ENCODE measurements at regions not wholly inside any gene's neighbourhood (a gene's known extent, or its start where the extent isn't known, plus 50 kb on each side); places are given as distances from the start of the nearest gene placed in this dataset.
A peak's percentile ranks its signal among the peaks of the same experiment; 100 is the strongest.

DNA sequence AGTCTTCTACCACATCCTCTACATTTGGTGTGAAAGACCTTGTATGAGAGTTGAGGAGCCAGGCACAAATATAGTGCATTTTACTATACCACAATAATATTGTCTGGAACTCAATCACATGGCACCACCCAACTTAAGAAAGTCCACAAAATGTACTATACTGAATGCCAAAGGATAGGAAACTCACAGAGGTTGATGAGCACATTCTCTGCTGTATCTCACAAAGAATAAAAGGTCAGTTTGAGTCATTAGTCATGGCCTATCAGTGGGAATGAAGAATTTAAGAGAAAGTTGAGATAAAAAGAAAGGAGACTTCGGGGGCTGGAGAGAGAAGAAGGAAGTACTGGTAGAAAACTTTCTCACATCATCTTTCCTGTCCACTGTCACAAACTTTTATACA, 134.3 kb downstream of the RDH14 start:
- DNase-seq, result no peak

DNA sequence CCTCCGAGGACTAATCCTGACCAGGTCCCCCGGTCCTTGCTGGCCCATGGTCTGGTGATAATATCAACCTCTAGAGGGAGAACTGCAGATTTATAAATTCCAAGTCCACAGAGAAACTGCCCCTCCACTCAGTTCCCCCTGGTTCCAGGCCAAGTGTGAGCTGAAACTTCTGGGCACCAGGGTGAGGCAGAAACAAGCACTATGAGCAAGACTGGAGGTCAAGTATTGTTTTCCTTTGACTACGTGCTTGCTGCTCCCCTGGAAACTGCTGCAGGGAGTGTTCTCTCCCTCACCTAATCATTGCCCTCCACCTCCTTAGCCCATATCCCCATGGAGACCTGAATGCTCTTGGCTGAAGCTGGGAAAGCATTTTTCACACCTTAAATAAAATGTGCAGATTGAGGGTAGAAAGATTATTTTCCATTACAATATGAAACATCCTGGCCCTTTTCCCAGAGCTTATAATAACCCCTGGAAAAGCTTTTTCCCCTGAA, 135.2 kb downstream of the RDH14 start:
- DNase-seq, result no peak

DNA sequence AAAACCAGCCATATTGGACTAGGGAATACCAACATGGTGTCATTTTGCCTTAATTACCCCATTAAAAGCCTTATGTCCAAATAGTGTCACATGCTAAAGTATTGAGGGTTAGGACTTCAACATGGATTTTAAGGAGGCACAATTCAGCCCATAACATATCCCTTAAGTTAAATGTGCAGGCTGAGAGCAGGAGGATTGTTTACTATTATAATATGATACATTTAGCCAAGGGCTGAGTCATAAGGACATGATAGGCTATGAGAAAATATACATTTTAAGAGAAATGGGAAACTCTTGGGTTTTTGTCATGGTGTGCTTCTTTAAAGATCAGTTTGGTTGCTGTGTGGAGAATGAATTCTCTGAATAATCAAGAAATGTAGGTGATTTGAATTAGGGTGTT, 136.8 kb downstream of the RDH14 start:
- no peak for DNase-seq

DNA sequence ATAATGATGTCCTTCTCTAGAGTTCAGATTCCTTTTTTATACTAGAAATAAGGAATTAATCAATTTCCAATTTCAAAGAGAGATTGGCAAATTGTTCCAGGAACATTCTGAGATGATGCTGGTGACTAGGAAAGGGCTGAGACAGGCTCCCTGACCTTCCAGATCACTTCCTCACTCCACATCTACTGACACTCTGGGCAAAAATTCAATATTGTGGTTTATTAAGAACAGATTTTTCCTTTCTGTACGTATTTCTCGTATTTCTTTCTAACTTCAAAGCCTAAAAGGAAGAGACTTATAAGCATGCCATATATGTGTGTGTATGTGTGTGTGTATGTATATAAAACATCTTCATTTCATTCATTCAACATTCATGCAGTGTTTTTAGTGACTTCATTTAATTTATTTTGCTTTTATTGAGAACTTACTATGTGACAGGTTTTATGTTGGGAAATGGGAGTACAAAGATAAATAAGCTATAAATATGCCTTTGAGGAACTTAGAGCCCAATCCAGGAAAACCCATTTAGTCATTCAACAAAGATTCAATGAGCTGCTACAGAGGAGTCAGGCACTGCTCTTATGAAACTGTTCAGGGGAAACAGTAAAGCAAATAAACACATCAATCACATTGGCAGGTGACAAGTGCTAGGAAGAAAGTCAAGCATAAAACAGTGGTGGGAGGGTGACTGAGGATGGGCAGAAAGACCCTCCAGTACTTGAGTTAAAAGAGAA, 137.9 kb downstream of the RDH14 start:
- no peak for DNase-seq

DNA sequence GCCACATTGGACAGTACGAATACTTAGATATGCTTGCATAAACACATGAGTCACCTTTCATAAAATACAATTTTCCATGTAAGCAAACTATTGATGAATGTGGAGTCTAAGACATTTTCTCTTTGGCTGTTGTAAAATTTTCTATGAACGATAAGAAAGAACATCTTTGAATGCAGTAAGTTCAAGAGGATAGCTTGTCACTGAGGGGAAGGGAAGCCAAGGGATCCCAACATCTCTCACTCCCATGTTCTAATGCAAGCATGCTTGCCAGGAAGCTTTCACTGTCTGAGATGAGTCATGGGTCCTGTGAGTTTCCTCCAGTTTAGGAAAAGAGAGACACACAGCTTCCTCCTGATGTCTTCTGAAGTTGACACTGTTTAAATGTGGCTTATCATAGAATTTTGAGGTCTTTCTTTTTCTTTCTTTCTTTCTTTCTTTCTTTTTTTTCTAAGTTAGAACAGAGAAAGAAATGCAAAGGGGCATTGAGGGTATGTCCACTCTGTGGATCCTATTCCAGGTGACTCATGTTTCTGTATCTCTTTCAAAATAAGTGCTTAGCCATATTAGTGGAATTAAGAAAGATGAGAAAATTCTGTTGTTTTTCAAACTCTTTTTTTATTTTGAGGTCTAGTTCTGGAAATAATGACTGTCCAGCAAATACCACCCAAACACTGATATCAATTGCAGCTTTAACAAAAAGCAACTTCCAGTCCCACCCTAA, 146.6 kb downstream of the RDH14 start:
- DNase-seq, result no peak

DNA sequence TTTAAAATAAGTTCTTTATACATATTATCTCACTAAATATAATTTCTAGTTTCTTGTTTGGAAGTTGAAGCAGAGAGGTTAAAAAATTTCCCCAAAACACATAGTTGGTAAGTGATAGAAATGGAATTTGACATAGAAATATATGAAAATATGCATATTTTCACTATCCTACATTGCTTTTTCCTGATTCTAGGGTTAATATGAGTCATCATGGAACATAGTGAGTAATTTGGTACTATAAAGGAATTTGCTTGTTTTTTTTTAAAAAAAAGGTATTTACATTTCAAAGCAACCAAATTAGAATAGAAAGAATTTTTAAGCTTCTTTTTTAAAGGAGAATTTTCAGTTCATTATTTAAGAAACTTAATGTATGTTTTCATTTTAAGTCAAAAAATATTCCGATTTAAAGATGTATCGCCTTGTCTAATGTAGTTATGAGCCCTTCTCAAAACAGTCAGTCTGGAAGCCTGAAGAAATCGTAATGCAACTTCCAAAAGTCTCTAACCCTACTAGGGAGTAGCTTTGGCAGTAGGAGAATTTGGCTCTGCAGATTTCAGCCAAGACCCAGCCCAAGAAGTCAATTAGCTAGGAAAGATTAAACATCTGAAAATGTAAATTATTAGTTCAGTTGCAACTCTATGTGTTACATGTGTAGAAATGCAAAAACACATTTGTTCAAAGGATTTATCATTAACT, 147.3 kb downstream of the RDH14 start:
- DNase-seq, result no peak

DNA sequence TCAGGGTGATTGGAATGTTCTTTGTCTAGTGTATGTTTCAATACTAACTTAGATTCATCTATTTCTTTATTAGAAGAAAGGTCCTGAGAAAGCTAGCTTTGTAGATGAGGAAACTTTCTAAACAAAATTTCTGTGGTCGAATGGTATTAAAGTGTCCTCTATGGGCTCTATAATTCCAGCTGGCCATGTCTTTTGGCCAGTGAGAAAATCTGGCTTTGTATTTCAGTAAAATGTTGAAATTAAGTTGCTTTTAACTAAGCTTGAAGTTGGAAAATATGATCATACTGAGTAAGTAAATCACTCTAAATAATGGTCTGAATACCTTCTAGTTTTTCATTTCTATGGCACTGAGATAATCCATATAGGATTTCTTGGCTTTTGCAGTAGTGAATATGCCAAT, 148.8 kb downstream of the RDH14 start:
- no peak for DNase-seq

DNA sequence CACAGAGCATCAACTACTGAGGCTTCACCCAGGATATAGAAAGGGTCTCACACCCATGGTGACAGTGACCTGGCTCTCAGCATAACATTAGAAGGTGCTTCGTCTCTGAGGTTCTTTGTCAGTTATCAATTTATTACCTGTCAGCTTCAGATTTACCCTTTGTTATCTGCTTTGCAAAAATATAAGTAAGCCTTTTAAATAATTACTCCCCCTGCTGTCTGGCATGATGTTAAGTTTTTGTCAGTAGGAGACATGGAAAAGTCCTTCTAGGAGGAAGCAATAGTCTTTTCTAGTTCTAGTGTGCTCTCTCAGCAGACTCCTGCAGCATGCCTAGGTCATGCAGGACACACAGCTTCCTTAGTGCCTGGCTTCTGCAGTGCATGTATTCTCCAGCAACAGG, 149.9 kb downstream of the RDH14 start:
- DNase-seq, result no peak

DNA sequence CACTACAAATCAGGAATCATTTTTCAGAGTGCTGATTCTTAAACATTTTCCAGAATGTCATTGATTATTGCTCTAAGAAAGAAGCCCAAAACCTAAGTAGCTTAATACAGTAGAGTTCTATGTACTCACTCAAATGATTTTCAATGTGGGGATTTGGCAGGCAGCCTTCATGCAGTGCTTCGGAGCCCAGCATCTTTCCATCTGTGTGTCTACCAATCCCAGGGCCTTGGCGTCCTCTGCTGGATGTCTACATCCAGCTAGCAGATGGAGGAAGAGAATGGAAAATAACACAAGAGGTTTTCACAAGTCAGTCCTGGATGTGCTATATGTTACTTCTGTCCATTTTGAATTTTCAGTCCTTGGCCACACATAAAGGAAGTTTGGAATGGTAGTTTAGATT, 151.8 kb downstream of the RDH14 start:
- no peak for DNase-seq

DNA sequence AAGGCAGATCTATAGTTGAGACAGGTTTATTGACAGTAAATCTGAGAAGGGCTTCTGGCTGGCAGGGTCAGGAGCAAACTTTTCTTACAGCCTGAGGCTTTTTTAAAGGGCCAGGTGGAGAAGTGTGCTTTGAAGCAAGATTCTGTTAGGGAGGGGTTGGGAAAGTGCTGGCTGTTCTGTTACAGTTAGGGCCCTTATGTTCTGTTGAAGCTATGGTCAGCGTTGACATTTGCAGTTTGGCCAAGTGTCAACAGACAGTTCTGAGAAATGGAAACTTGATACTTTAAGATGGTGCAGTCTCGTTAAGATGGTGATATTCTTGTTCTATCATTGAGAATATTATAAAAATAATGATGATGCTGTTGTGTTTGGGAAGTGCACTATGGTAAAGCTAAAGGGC, 154.2 kb downstream of the RDH14 start:
- DNase-seq, result no peak

DNA sequence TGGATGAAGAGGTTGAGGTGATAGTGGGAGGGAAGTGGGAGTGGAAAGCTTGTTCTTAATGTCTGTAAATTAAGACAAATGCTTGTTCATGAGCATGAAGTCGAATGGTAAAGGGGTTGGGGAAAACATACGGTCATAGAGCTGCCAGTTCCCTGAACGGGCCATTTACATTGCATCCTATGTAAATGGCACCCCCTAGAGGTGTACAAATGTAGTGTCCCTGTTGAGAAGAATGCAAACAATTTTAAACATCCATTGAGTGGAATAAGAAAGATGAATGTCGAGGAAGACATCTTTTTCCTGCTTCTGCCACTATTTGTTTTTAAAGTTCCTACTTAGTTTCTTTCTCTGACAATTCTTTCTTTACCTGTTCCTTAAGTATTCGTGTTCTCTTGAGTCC, 155.7 kb downstream of the RDH14 start:
- DNase-seq, result no peak

DNA sequence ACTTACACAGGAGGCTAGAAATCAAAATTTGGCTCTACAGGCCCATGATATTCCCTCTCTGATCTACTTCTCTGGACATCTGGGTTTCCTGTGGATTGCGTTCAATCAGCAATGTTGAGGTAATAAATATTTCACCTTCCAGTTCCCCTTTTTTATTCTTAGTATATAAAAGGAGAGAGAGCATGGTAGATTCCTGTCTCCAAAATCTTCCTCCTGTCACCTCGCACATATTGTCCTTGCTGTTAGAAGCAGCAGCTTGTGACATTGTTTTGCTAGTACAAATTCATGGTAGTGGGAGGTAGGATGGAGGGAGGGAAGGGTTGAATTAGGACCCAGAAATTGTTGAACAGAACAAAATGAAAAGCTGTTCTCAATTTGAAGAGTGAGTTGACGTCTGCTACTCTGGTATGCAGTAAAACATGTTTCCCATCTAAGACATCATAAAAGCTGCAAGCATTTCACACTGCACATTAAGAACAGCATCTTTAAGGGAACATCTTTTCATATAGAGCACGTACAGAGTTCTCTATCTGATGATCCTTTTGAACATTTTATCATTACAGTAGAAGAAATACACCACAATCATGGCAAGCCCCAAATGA, 156.4 kb downstream of the RDH14 start:
- no peak for DNase-seq

DNA sequence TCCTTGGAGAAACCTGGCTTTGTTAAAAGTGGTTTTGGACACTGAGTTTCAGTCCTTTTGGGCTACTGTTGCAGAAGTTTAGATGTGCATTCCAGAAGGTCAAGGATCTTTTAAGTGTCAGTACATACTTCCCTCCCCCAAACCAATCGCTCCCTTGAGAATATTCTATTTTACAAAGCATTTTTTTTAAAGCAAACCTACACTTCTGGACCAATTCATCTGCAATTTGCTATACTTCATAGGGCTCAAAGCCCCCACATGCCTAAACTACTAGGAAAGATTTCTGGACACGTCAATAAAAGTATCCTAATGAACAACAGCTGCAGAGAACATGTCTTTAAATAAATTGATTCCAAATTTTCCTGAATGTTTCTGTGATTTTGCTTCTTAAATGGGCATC, 157.6 kb downstream of the RDH14 start:
- DNase-seq, result no peak

DNA sequence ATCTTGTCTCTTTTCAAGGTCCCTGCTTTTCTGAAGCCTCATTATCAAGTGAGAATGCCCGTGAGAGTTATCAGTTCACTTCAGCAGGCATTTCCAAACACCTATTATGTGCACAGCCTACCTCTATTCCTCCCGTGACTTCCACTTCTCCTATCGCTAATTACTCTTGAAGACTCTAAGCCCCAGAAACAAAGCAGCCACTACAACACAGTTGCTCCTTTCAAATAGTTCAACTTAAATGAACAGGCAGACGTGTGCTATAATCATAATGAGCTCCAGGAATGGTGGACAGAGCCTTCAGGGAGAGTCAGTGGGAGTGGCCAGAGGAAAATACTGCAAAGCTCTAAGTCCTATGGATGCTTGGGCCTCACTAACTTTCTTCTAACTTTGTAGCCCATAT, 159.0 kb downstream of the RDH14 start:
- DNase-seq, result no peak

DNA sequence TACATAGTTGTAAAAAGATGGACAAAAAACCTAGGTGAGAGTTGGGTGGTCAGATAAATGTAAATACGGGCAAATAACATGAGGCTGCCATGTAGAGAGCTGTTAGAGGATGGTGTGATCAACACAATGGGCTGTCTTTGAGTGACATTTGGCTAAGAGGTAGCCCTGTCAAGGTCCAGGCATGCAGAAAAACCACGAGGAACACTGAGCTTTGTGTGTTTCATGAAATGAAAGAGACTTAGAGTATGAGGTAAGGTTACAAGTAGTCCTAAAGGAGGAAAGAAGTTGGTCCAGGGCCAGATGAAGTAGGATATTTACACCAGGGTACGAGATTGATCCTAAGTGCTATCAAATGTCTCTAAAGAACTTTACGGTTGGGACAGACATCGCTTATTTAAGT, 160.9 kb downstream of the RDH14 start:
- DNase-seq, result no peak

DNA sequence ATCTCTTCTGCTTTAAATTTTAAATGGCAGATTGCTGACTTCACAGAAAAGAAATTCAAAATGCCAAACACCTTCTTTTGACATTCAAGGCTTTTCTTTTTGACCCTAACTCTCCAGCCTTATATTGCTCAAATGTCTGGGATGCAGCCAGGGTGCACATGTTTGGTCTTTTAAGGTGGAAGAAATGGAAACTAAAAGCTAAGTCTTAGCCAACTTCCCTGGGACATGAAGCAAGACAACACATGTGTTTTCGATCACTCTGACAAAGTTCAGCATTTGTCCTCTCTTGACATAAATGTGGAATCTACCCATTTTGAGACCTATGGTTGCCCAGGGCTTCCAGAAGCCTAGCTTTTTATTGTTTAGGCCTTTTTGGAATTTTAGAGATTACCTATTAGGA, 161.6 kb downstream of the RDH14 start:
- no peak for DNase-seq

DNA sequence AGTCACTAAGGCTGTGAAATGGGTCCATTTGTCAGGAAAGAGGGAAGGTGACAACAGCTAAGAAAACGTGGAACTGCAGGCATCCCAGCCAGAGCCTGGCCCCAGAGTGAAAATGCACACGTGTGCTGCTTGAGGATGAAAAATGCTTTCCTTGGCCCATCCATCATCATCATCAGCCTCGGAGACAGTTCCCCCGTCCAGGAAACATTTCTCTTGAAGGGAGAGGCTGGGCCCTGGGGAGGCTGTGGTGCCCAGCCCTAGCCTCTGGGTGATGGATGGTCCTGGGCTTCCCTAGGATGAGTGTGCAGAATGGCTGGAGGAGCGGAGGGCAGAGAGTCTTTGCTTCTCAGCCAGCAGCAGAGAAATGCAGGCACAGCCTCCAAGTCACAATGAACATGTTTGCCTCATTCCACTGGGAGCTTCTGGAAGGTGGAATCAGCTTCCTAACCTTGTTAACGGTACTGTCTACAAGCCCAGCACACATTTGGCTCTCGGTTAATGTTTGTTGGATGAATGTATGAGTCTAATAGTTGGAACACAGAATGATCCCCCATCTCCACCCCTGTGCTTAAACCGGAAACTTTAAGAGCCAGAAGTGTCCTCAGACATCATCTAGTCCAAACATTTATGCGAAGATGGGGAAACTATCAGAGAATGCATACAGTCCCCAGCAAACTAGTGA, 164.0 kb downstream of the RDH14 start:
- peak in 1 of 51 donors; percentile 1 for DNase-seq

DNA sequence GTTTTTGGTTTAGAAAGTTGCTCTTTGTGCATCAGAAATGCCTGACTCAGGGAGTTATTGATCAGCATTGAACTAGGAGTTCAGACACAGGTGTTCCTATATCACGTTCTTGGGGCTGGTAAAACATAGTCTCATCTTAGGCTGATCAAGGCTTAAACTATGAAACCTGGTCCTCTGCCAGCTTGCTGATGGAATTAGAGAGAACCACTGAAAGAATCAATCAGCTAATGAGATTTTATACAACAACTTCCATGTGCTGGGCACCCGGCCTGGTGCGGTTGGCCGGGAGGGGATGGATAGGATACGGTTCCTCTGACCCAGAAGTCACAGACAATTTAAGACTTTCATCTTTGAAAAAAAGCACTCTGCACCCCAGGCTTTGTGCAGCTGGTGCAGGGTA, 164.9 kb downstream of the RDH14 start:
- DNase-seq, result no peak

DNA sequence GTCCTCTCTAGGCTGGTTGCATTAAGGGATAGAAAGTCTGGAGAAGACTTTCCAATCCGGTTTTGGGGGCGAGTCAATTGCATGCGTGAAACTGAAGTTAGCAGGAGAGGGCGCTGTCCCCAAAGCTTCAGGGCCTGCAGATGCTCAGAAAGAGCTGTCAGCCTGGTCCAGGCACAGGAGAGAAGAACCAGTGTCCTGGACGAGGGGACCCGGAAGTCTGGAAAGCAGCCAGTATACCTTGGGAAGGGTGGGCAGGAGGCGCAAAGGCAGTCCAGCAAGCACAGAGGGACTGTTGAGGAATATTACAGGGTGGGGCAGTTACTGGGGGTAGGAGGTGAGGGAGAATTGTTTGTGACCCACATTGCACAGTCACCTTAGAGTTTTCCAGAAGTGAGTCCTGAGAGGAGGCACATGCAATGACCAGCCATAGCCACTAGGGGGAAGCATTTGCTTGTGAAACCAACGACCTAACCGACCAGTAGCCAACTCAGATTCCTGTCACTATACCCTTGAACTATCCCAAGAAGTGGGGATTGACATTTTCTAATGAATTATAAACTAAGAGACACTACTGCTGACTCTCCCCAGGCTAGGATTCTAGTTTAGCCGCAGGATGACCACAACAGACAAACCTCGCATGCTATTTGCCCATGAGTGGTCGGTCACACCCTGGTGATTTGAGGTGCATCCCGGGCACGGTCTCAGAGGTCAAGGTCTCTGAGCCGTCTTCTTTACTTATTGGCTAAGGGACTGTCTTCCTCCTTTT, 172.8 kb downstream of the RDH14 start:
- peak in 48 of 51 donors; percentile 5 to 86 (median 50) for DNase-seq

DNA sequence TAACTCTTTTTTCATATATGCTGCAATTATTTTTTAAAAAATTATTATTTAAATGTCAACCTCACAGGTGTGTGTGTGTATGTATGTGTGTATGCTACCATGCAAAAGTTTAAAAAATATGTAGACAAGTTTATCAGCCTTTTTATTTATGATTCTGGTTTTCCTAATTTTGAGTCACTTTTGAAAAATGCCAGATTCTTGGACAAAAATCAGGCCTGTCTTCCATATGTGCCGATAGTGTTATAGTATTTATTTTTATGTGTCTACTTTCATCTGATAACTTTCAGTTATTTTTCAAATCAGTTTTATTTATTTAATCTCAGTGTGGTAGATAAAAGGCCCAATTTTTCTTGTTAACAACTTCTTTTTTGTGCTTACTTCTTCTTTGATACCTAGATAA, 176.2 kb downstream of the RDH14 start:
- DNase-seq, result no peak

DNA sequence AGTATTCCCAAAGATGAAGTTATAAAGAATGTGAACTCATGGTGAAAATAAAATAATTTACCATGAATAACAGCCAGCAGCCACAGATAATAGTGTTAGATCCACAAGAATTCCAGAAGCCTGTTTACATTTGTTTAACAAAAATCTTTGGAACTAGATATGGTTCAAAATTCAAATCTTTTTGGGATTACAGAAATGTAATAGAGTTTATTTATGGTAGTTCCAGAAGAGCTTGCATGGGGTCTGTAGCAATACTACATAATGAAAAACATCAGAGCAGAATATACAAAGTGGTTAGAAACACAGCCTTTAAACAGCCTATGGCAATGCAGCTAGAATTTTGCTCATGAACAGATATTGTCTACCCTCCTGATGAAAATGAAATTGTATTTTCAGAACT, 179.1 kb downstream of the RDH14 start:
- DNase-seq, result no peak
